ENCODE measurements at regions not wholly inside any gene's neighbourhood (a gene's known extent, or its start where the extent isn't known, plus 50 kb on each side); places are given as distances from the start of the nearest gene placed in this dataset.
"Not testable (repeated sequence)": the region's sequence is repeated elsewhere in the genome, so short reads cannot be mapped to it uniquely, and the experiment has no call there.

- FAIRE-seq, result not testable (repeated sequence)
These were observed 114.5 kb upstream of the PLGLB2 start for GRCh38 chr2:87633287-87633963.

DNA sequence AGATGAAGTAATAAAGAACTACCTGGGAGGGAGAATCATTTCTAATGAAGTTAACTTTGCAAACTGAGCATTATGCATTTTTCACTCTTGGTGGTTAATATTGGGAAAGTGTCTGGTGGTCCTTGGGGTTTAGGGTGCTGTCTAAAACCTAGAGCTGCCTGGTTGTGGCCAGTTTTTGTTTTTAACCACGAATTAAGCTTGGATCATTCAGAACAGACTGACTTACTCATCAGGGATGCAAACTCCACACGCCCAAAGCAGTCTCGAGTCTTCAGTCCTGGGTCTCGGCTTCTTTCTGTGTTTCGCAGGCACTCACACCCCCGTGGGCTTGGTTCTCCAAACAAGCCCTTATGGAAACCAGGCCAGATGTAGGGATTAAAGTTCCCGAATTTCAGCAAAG lies 113.8 kb upstream of the PLGLB2 start:
- not testable (repeated sequence) for FAIRE-seq

GRCh38 chr2:87634971-87635650 lies 112.8 kb upstream of the PLGLB2 start:
- not testable (repeated sequence) for FAIRE-seq

GRCh38 chr2:87636246-87636645 lies 111.6 kb upstream of the PLGLB2 start:
- FAIRE-seq, result not testable (repeated sequence)

- FAIRE-seq, result not testable (repeated sequence)
These were observed 111.2 kb upstream of the PLGLB2 start for GRCh38 chr2:87636735-87637134.

DNA sequence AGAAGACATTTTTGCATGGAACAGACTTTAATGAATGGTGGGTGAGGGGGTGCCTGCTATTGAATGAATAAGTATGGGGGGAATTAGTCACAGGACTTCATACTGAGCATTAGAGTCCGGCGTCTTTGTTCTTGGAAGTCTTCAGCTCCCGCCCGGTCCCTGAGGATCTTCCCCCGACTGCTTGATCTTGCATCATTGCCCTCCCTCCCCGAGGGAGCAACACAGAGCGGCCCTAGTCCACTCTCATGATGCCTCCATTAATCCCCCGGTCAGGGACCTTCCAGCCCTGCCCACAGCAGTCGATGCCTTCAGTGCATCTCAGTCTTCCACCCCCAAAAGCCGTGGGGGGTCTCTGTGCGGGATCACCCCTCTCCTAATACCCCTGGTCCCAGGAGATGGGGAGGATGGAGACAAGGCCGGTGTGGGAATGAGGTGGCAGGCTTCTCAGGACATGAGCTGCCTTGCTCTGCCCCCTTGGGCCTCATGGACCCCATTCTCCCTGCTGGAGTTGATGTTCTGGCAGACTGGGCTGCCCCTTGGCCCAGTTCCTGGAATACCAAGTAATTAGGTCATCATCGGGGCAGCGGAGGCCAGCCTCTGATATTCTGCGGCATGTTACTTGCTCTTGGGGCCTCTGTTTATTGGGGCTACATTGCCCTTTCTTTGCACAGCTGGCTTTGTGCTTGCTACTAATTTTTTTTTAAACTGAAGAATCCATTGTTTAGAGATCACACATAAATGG lies 110.5 kb upstream of the PLGLB2 start:
- FAIRE-seq, result not testable (repeated sequence)

DNA sequence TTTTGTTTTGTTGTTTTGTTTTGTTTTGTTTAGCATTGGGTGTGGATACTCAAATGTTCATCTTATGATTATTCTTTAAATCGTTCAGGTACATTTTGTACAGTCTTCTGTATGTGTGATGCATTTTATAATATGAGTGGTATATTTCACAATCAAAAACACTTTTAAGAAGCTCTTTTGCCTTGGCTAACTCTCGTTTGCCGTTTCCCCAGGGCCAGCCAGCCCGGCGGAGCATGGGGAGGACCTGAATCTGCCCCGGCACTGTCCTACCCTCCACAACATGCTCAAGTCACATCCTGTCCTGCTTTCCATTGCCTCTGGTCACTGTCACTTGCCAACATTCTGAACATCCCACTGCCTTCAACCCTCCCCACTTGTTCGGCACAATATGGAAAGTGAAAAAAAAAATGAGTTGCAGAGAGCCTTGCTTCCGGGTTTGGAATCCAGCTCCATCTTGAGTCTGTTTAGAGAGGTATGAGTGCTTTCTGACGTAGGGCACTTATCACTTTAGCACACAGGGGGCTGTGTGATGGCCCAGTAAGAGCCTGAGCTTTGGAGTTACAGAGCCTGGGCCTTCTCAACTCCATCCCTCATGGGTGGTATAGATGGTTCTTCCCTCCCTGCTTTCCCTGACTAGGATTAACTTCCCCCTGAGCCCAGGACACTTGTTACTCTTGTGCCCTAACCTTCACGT lies 109.6 kb upstream of the PLGLB2 start:
- not testable (repeated sequence) for FAIRE-seq

- FAIRE-seq, result not testable (repeated sequence)
These were observed 109.0 kb upstream of the PLGLB2 start for GRCh38 chr2:87638872-87639271.

DNA sequence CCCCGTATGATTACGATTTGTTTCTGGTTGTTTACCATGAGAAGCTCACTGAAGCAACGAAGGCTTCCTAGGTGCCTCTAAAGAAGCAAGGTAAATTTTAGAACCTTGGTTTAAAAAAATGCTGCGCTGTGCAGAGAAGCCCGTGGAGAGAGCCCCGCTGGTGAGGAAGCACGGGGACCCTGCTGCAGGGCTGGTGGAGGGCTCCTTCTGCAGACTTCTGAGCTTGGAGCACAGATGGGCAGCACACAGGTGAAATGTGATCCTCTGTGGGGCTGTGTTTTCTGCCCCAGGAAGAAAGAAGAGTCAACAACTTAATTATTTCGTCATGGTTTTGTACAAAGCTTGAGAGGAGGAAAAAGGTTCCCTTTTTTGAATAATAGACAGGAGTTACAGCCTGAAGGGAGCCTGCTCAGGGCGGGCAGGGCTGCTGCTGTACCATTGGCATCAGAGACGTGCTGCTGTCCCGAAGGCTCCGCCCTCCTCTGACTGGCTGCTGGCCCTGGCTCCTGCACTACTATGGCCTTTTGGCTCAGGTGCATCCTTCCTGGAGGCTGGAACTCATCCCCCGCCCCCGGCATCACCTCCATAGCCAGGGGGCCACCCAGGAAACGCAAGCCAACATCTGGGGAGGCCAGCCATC lies 108.0 kb upstream of the PLGLB2 start:
- not testable (repeated sequence) for FAIRE-seq

DNA sequence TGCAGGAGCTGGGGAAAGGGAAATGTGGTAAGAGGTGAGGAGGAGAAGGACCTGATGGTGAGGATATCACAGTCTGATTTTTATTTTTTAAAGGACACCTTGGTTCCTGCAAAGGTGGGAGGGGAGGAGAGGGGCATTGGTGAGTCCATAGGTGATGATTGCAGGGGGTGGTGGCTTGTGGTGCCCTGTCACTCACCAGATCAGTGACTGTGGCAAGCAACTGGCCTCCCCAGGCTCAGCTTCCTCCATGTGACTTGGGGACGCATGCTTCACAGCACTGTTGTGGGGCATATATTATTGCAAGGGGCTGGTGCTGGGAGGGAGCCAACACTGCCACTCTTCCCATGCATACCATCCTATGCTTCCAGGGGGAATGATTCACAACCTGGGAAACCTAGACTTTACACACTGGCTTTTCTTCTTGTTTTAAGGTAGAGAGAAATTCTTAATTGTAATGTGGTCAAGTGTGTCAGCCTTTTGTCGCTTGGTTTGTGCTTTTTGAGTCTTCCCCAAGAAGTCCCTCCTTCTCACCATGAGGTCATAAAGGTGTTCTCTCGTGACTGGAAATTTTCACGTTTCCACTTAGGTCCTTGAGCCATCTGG lies 106.8 kb upstream of the PLGLB2 start:
- not testable (repeated sequence) for FAIRE-seq

DNA sequence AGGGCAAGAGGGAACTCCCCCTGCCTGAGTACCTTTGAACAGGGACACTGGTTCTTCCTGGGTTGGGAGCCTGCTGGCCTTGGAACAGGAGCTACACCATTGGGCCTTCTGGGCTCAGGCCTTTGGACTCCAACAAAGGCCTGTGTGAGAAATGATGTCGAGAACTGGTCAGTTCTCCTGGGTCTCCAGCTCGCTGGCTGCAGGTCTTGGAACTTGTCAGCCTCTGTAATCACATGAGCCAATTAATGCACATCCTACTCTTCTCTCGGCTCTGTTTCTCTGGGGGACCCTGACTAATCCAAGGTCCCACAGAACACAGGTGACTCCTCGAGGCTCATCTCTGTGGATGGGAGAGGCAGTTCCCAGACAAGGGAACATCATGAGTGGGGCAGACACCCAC lies 104.7 kb upstream of the PLGLB2 start:
- not testable (repeated sequence) for FAIRE-seq

- FAIRE-seq, result not testable (repeated sequence)
These were observed 100.0 kb upstream of the PLGLB2 start for GRCh38 chr2:87647737-87648498.

GRCh38 chr2:87648815-87649214 lies 99.1 kb upstream of the PLGLB2 start:
- FAIRE-seq, result not testable (repeated sequence)

GRCh38 chr2:87649871-87650270 lies 98.0 kb upstream of the PLGLB2 start:
- FAIRE-seq, result not testable (repeated sequence)

DNA sequence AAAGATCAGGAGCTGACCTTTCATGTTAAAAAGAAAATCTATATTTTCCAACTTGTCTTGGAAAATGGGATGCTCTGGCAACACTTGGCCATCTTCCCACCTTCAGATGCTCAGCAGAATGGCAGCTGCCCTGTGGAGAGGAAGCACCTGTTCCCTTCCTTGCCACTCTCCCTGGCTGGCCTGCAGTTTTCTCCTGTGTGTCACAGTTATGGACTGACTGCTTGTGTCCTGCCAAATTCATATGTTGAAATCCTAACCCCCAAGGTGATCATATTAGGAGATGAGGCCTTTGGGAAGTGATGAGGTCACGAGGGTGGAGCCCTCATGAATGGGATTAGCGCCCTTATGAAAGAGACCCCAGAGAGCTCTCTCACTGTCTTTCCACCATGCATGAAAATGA lies 97.0 kb upstream of the PLGLB2 start:
- not testable (repeated sequence) for FAIRE-seq

- not testable (repeated sequence) for FAIRE-seq
These were observed 96.3 kb upstream of the PLGLB2 start for GRCh38 chr2:87651589-87651988.

DNA sequence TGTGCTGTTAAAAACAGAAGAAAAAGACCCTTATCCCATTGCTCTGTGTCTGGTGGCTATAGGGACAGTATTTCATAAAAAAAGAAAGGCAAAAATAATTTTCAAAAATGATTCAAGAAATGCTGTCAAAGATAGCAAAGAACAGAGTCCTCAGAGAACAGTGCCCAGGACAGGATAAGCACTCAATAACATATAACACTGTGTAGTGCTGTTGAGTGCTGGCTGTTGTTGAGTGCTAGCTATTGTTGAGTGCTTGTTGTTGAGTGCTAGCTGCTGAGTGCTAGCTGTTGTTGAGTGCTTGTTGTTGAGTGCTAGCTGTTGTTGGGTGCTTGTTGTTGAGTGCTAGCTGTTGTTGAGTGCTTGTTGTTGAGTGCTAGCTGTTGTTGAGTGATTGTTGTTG lies 94.5 kb upstream of the PLGLB2 start:
- not testable (repeated sequence) for FAIRE-seq

DNA sequence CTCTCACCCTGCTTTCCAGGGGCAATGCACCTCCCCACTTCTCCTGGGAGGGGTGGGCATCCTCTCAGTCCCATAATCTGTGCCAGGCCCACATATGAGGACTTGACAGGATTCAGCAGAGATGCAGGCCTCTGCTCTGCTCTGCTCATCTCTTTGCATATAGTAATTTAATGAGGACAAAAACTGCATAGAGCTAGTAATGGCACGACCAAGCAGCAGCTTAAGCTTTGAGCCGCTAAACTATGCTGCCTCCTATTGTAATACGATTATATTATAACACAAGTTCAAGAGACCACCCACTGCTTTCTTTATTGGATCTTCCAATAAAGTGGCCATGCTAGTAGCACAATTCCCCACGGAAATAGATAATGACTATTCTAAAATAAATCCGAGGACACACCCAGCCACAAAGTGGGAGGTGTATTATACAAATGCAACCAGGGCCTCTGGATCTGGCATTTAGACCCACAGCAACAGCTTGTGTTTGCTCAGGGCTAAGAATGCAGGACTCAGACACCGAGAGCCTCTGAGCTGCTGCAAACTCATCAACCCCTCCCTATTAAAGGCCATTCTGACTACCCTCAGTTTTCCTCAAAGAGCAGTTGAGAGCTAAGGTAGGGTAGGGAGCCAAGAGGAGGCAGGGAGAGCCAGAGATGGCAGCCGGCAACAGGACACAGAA lies 93.6 kb upstream of the PLGLB2 start:
- not testable (repeated sequence) for FAIRE-seq

- not testable (repeated sequence) for FAIRE-seq
These were observed 90.0 kb upstream of the PLGLB2 start for GRCh38 chr2:87657915-87658314.

DNA sequence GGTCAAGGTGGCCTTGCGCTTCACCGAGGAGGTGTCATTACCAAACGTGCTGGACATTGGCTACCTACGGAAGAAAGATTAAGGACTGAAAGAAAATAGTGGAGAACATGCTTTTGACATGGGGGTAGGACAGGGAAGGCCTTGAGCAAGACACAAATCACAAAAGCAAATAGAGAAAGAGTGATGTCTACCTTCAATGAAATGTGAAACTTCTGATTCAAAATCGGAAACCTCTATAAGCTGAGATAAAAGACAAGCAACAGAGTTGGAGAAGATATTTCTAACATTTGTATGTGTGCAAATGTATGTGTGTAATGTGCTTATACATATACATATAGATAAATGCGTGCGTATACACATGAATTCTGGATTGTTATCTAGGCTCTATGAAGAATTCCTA lies 89.5 kb upstream of the PLGLB2 start:
- FAIRE-seq, result not testable (repeated sequence)

DNA sequence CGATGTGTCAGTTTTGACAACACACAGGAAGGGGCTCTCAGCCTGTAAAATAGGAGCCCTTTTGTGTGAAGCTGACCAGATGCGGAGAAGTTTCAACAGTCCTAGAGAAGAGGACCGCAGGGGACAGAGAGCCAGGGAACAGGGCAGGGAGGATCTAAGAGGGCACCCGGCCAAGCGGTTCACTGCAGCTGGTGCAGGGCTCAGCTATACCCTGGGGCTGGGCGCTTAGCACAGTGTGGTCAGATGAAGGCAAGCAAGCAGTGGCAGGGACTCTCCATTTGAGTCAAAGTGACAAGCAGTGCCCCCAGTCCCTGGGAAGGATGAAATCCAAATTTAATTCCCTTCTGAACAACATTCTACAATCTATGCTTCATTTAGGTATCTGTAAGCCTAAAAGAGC lies 88.9 kb upstream of the PLGLB2 start:
- not testable (repeated sequence) for FAIRE-seq
